Adrenal gland (tissue), 5 donors: ENCODE measurements at regions not wholly inside any gene's neighbourhood (a gene's known extent, or its start where the extent isn't known, plus 50 kb on each side); places are given as distances from the start of the nearest gene placed in this dataset.
"Not testable (repeated sequence)": the region's sequence is repeated elsewhere in the genome, so short reads cannot be mapped to it uniquely, and the experiment has no call there.

Source experiments
- POLR2A ChIP-seq, 2 donors: fragments of 450-650 bp; IDR thresholded peaks; one replicate each; pipeline ENCODE4 v1.6.1; 2017; ENCODE audit warnings: antibody characterized with exemption in 2 of 2, mild to moderate bottlenecking in 2 of 2, moderate library complexity in 1 of 2
- TF ChIP-seq, protein P1 (sequence below), 6 experiments: fragments of 450-650 bp in 4 of 6; fragments of 200-600 bp in 2 of 6; sonication (generic) in 1 of 6; IDR thresholded peaks; 1 replicate in 5 of 6; 2 replicates in 1 of 6; pipeline versions ENCODE4 v1.5.1 to v1.8.0; 2016 to 2021; ENCODE audit warnings: antibody characterized with exemption in 6 of 6, mild to moderate bottlenecking in 2 of 6, moderate library complexity in 1 of 6
- donor health status: DM: no; HTN: no; CAD: no.

DNA sequence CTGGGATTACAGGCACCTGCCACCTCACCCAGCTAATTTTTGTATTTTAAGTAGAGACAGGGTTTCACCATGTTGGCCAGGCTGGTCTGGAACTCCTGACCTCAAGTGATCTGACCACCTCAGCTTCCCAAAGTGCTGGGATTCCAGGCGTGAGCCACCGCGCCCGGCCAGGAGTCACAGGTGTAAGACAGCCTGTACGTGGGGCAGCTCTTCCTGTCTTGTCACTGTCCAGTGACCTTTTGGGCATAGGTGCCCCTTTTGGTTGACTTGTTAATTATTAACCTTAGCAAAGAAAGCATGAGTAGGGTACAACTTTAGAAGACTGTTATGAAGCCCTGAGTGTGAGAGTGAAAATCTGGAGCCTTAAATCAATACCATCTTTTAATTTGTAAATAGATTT, 703.7 kb upstream of the SOX11 start:
- TF ChIP-seq, protein P1, sequence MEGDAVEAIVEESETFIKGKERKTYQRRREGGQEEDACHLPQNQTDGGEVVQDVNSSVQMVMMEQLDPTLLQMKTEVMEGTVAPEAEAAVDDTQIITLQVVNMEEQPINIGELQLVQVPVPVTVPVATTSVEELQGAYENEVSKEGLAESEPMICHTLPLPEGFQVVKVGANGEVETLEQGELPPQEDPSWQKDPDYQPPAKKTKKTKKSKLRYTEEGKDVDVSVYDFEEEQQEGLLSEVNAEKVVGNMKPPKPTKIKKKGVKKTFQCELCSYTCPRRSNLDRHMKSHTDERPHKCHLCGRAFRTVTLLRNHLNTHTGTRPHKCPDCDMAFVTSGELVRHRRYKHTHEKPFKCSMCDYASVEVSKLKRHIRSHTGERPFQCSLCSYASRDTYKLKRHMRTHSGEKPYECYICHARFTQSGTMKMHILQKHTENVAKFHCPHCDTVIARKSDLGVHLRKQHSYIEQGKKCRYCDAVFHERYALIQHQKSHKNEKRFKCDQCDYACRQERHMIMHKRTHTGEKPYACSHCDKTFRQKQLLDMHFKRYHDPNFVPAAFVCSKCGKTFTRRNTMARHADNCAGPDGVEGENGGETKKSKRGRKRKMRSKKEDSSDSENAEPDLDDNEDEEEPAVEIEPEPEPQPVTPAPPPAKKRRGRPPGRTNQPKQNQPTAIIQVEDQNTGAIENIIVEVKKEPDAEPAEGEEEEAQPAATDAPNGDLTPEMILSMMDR (IDR thresholded peaks at IDR 0.05), result not testable (repeated sequence)
- not testable (repeated sequence) for TF ChIP-seq POLR2A (IDR thresholded peaks at IDR 0.05)
